NT2/D1 (cell line): ENCODE measurements at regions not wholly inside any gene's neighbourhood (a gene's known extent, or its start where the extent isn't known, plus 50 kb on each side); places are given as distances from the start of the nearest gene placed in this dataset.

Experiments used
- DNase-seq: peaks from one replicate; pipeline ENCODE4 v3.0.0-alpha.2; 2011; ENCODE audit warnings: low read depth, low spot score
- H3K27me3 ChIP-seq: 2 replicates; pipeline ENCODE4 v1.6.0; 2011; ENCODE audit warnings: mild to moderate bottlenecking; ENCODE audit not compliant: insufficient read length, insufficient read depth
- H3K36me3 ChIP-seq: 2 replicates; pipeline ENCODE4 v1.6.1; 2011; ENCODE audit warnings: mild to moderate bottlenecking, low read length, mixed read lengths; ENCODE audit not compliant: insufficient read depth, insufficient read length
- H3K4me1 ChIP-seq: 2 replicates; pipeline ENCODE4 v1.5.1; 2011; ENCODE audit not compliant: insufficient read depth, insufficient read length
- H3K4me3 ChIP-seq: 2 replicates; pipeline ENCODE4 v1.5.1; 2011; ENCODE audit warnings: low read depth; ENCODE audit not compliant: insufficient read length
- H3K9ac ChIP-seq: 2 replicates; pipeline ENCODE4 v1.6.0; 2011; ENCODE audit warnings: low read depth; ENCODE audit not compliant: insufficient read length
- H3K9me3 ChIP-seq: 2 replicates; pipeline ENCODE4 v1.5.1; 2011; ENCODE audit warnings: mild to moderate bottlenecking, low read length; ENCODE audit not compliant: insufficient read depth
- SUZ12 ChIP-seq: IDR thresholded peaks from 2 replicates; pipeline ENCODE4 v1.6.1; 2011; ENCODE audit not compliant: insufficient read length, insufficient read depth; ENCODE audit errors: extremely low read depth
- YY1 ChIP-seq: IDR thresholded peaks from 2 replicates; pipeline ENCODE4 v1.6.1; 2011; ENCODE audit not compliant: insufficient read length, insufficient read depth
- ZNF274 ChIP-seq: IDR thresholded peaks from 2 replicates; pipeline ENCODE4 v1.6.1; 2011; ENCODE audit warnings: mild to moderate bottlenecking, low read depth, low read length

DNA sequence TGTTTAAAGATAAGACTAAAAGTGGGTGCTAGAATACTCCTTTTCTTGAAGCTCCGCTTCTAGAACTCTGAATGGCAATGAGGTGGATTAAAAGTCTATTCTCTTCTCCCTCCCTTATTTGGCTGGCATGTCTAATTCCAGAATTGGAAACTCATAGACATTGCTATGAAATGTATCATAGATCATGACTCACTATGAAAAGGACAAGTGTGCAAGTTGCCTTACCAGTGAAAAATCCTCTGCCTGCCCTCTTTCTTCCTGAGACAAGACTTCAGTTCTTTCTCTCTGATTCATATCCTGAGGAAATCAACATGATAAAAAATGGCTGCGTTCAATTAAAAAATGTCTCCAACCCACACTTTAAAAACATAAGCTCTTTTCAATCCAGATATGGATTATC lies 73.2 kb upstream of the BLID start:
- DNase-seq: no peak
- H3K9me3 ChIP-seq: peaks cover 6% of the 10 kb centered on the region; the same call in 1 of the 2 replicates
- no peak overlapping the region for H3K4me3 ChIP-seq
- TF ChIP-seq YY1 (no peak), SUZ12 (no peak), ZNF274 (no peak)
- H3K4me1 ChIP-seq: no peaks in the 10 kb centered on the region
- no peaks in the 10 kb centered on the region for H3K27me3 ChIP-seq
- no peaks in the 10 kb centered on the region for H3K36me3 ChIP-seq
- H3K9ac ChIP-seq: no peak overlapping the region

- no peaks in the 10 kb centered on the region for H3K27me3 ChIP-seq
- peaks cover 6% of the 10 kb centered on the region; the same call in 1 of the 2 replicates for H3K9me3 ChIP-seq
- no peak for DNase-seq
- no peaks in the 10 kb centered on the region for H3K4me1 ChIP-seq
- TF ChIP-seq ZNF274 (no peak), SUZ12 (no peak)
- no peaks in the 10 kb centered on the region for H3K36me3 ChIP-seq
- H3K9ac ChIP-seq: no peak overlapping the region
- no peak overlapping the region for H3K4me3 ChIP-seq
These were observed 71.6 kb upstream of the BLID start for GRCh38 chr11:122187373-122188165.

DNA sequence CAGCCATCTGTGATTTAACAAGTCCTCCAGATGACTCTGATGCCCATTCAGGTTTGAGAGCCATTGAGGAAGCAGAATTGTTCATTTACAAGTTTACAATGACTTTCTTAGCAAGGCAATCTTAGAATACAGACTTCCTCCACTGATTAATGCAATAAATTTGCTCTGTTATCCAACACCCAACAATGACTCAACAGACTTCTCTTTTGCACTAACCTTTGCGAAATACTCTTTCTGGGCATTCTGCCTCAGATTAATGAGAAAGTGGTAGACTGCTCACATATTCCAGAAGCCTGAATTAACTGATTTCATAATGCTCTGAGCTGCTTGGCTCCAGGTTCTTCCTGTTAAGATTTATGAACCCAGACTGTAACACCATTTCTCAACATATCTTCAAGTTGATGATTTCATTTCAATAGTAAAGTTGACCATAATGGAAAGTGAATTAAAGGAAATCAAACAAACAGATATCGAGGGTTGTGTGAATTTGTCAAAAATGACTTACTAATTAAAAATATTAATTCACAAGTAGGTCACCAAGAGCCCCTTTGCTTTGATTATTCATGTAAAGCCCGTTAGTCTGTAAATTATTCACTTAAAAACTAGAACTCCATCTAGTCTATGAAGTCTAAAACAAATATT lies 70.5 kb upstream of the BLID start:
- H3K4me3 ChIP-seq: no peak overlapping the region
- no peaks in the 10 kb centered on the region for H3K36me3 ChIP-seq
- no peak for DNase-seq
- TF ChIP-seq SUZ12 (no peak), YY1 (no peak), ZNF274 (no peak)
- H3K9me3 ChIP-seq: peaks cover 6% of the 10 kb centered on the region; the same call in 1 of the 2 replicates
- no peak overlapping the region for H3K9ac ChIP-seq
- H3K4me1 ChIP-seq: no peaks in the 10 kb centered on the region
- no peaks in the 10 kb centered on the region for H3K27me3 ChIP-seq

GRCh38 chr11:122183933-122184332 lies 67.9 kb upstream of the BLID start:
- Histone ChIP-seq H3K4me1 (no peaks in the 10 kb centered on the region), H3K9me3 (peaks cover 6% of the 10 kb centered on the region; the same call in 1 of the 2 replicates), H3K36me3 (no peaks in the 10 kb centered on the region), H3K4me3 (no peak overlapping the region), H3K9ac (no peak overlapping the region), H3K27me3 (no peaks in the 10 kb centered on the region)
- DNase-seq: no peak
- no peak for TF ChIP-seq YY1
- TF ChIP-seq SUZ12: no peak
- no peak for TF ChIP-seq ZNF274

- TF ChIP-seq ZNF274: no peak
- no peak for TF ChIP-seq YY1
- no peak for TF ChIP-seq SUZ12
- Histone ChIP-seq H3K9me3 (peaks cover 6% of the 10 kb centered on the region; the same call in 1 of the 2 replicates), H3K27me3 (no peaks in the 10 kb centered on the region), H3K36me3 (no peaks in the 10 kb centered on the region), H3K9ac (no peak overlapping the region), H3K4me1 (no peaks in the 10 kb centered on the region), H3K4me3 (no peak overlapping the region)
- DNase-seq: no peak
These were observed 65.9 kb upstream of the BLID start for GRCh38 chr11:122181893-122182292.

DNA sequence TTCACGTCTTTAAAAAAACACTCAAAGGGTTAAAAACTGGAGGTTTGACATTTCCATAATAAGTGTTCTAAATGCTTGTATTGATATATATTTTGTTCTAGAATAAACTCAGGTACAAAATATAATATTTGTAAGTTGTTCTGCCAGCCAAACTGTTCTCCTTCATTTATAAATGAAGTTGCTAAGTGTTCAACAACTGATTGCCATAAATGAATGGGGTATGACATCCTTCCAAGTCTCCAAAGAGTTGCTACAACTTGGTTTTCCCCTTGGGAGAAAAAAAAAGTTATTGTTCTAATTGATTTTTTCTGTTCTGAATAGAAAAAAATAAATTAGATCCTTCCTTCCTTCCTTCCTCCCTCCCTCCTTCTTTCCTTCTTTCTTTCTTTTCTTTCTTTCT lies 65.4 kb upstream of the BLID start:
- Histone ChIP-seq H3K9me3 (peaks cover 4% of the 10 kb centered on the region; the same call in 1 of the 2 replicates), H3K36me3 (no peaks in the 10 kb centered on the region), H3K4me1 (no peaks in the 10 kb centered on the region), H3K9ac (no peak overlapping the region), H3K4me3 (no peak overlapping the region), H3K27me3 (no peaks in the 10 kb centered on the region)
- no peak for TF ChIP-seq SUZ12
- no peak for TF ChIP-seq ZNF274
- TF ChIP-seq YY1: no peak
- no peak for DNase-seq

DNA sequence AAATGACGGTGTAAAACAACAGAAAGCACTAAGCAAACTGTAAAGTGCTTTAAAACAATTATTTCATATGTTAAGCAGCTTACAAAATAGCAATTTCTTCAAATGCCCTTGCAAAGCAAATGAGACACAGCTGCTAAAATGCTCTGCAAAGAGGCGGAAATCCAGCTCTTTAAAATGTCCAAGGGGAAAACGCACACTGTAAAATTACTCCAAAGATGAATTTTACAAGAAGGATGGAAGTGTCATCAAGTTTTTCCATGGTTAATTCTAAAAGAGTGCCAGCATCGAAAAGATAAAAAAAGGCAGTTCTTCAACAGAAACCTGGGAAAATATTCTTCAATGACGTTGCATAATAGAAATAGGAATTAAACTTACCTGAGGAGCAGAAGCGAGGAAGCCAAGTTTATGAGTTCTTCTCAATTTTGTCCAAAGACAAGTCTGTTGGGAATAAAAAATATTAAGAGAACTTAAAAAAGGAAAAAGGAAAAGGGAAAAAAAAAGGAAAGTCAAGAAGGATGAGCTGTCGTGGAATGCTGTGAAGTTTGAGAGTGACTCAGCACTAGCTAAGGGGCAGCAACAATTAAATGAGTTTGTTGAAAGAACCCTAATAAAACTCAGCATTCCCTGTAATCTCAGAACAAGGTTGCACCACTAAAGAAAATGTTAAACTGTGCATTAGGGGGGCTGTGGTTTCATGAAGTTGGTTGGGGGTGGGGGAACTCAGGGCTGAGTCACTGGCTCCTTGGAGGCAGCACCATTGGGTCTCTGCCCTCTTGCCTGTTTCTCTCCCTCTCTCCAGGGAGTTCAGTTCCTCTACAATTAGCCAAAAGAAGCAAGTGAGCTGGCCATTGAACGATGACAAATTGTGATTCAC lies 64.2 kb upstream of the BLID start:
- H3K4me1 ChIP-seq: no peaks in the 10 kb centered on the region
- no peaks in the 10 kb centered on the region for H3K27me3 ChIP-seq
- no peak for TF ChIP-seq ZNF274
- no peak for TF ChIP-seq SUZ12
- no peak overlapping the region for H3K4me3 ChIP-seq
- H3K9me3 ChIP-seq: no peaks in the 10 kb centered on the region
- DNase-seq: no peak
- H3K9ac ChIP-seq: no peak overlapping the region
- no peaks in the 10 kb centered on the region for H3K36me3 ChIP-seq
